H9 (cell line): ENCODE measurements at regions not wholly inside any gene's neighbourhood (a gene's known extent, or its start where the extent isn't known, plus 50 kb on each side); places are given as distances from the start of the nearest gene placed in this dataset.

Experiments
- DNase-seq: peaks from one replicate; pipeline ENCODE4 v3.0.0-alpha.2; 2017
- H2AFZ ChIP-seq: one replicate; pipeline ENCODE4 v1.6.1; 2013; ENCODE audit warnings: mild to moderate bottlenecking, low read length, control low read depth, moderate library complexity
- H2AK5ac ChIP-seq: 2 replicates; pipeline ENCODE4 v1.6.1; 2013; ENCODE audit warnings: low read length, control low read depth, mixed read lengths; ENCODE audit not compliant: insufficient read length
- H2BK120ac ChIP-seq: one replicate; pipeline ENCODE4 v1.6.1; 2013; ENCODE audit warnings: low read depth, mild to moderate bottlenecking, low read length, control low read depth, inconsistent platforms; ENCODE audit not compliant: poor library complexity, severe bottlenecking
- H2BK12ac ChIP-seq: 2 replicates; pipeline ENCODE4 v1.6.1; 2013; ENCODE audit warnings: low read length, control low read depth, mixed read lengths, low read depth; ENCODE audit not compliant: insufficient read length
- H2BK15ac ChIP-seq: 2 replicates; pipeline ENCODE4 v1.6.1; 2013; ENCODE audit warnings: low read depth, low read length, control low read depth
- H2BK20ac ChIP-seq: one replicate; pipeline ENCODE4 v1.6.1; 2013; ENCODE audit warnings: low read depth, mild to moderate bottlenecking, low read length, control low read depth, inconsistent platforms; ENCODE audit not compliant: poor library complexity, severe bottlenecking
- H2BK5ac ChIP-seq: 2 replicates; pipeline ENCODE4 v1.6.1; 2013; ENCODE audit warnings: low read length, control low read depth, mixed read lengths; ENCODE audit not compliant: insufficient read length
- H3K14ac ChIP-seq: 2 replicates; pipeline ENCODE4 v1.6.1; 2013; ENCODE audit warnings: low read length, control low read depth; ENCODE audit not compliant: insufficient read depth
- H3K18ac ChIP-seq: 2 replicates; pipeline ENCODE4 v1.6.1; 2013; ENCODE audit warnings: low read depth, mild to moderate bottlenecking, mixed read lengths, low read length, control low read depth; ENCODE audit not compliant: insufficient read length
- H3K23ac ChIP-seq: 2 replicates; pipeline ENCODE4 v1.6.1; 2013; ENCODE audit warnings: low read length, control low read depth, mixed read lengths, low read depth; ENCODE audit not compliant: insufficient read length
- H3K23me2 ChIP-seq: 2 replicates; pipeline ENCODE4 v1.6.1; 2013; ENCODE audit warnings: low read depth, mild to moderate bottlenecking, mixed read lengths, low read length, control low read depth; ENCODE audit not compliant: insufficient read length, poor library complexity, severe bottlenecking
- H3K27ac ChIP-seq: 2 replicates; pipeline ENCODE4 v1.5.1; 2013; ENCODE audit warnings: low read length, control low read depth, mixed read lengths, low read depth; ENCODE audit not compliant: insufficient read length
- H3K27me3 ChIP-seq: 2 replicates; pipeline ENCODE4 v1.6.1; 2013; ENCODE audit warnings: low read length, control low read depth, inconsistent platforms; ENCODE audit not compliant: insufficient read depth
- H3K4ac ChIP-seq: 2 replicates; pipeline ENCODE4 v1.6.1; 2013; ENCODE audit warnings: low read depth, mild to moderate bottlenecking, control low read depth, inconsistent platforms, low read length, moderate library complexity
- H3K4me1 ChIP-seq: 2 replicates; pipeline ENCODE4 v1.6.1; 2013; ENCODE audit warnings: low read length, control low read depth, inconsistent platforms; ENCODE audit not compliant: insufficient read depth
- H3K4me2 ChIP-seq: 2 replicates; pipeline ENCODE4 v1.6.1; 2013; ENCODE audit warnings: low read length, control low read depth, mixed read lengths; ENCODE audit not compliant: insufficient read length, insufficient read depth
- H3K56ac ChIP-seq: 2 replicates; pipeline ENCODE4 v1.6.1; 2013; ENCODE audit warnings: low read depth, mild to moderate bottlenecking, mixed read lengths, low read length, control low read depth; ENCODE audit not compliant: insufficient read length
- H3K79me1 ChIP-seq: 2 replicates; pipeline ENCODE4 v1.6.1; 2013; ENCODE audit warnings: low read depth, mild to moderate bottlenecking, moderate library complexity, low read length, control low read depth, inconsistent platforms; ENCODE audit not compliant: insufficient read depth, poor library complexity, severe bottlenecking
- H3K79me2 ChIP-seq: 2 replicates; pipeline ENCODE4 v1.6.1; 2013; ENCODE audit warnings: low read length, control low read depth, inconsistent platforms; ENCODE audit not compliant: insufficient read depth
- H3K9ac ChIP-seq: 2 replicates; pipeline ENCODE4 v1.6.1; 2013; ENCODE audit warnings: low read length, control low read depth, mixed read lengths; ENCODE audit not compliant: insufficient read length; ENCODE audit errors: extremely low read depth
- H3K9me3 ChIP-seq: one replicate; pipeline ENCODE4 v1.6.1; 2013; ENCODE audit warnings: low read depth, low read length, inconsistent platforms; ENCODE audit not compliant: control insufficient read depth
- H3T11ph ChIP-seq: one replicate; pipeline ENCODE4 v1.6.1; 2013; ENCODE audit warnings: mild to moderate bottlenecking, low read length, control low read depth, inconsistent platforms
- H4K20me1 ChIP-seq: one replicate; pipeline ENCODE4 v1.6.1; 2013; ENCODE audit not compliant: control insufficient read depth, insufficient read length, insufficient read depth
- H4K5ac ChIP-seq: 2 replicates; pipeline ENCODE4 v1.6.1; 2013; ENCODE audit warnings: low read depth, mild to moderate bottlenecking, mixed read lengths, low read length, control low read depth; ENCODE audit not compliant: insufficient read length
- H4K8ac ChIP-seq: replicated peaks from 2 replicates; pipeline ENCODE4 v1.6.1; 2013; ENCODE audit warnings: low read length, control low read depth, mixed read lengths, low read depth; ENCODE audit not compliant: insufficient read length
- H4K91ac ChIP-seq: 2 replicates; pipeline ENCODE4 v1.6.1; 2013; ENCODE audit warnings: low read depth, mild to moderate bottlenecking, moderate library complexity, mixed read lengths, low read length, control low read depth; ENCODE audit not compliant: insufficient read length
- H3K27ac Mint-ChIP-seq, 3 experiments: 2 replicates in 2 of 3; 3 replicates in 1 of 3; pipeline ENCODE4 v1.8.0; 2020 to 2021; ENCODE audit warnings: mixed read lengths in 3 of 3, mild to moderate bottlenecking in 1 of 3, moderate library complexity in 1 of 3
- H3K27me3 Mint-ChIP-seq: 2 replicates; pipeline ENCODE4 v1.8.0; 2021; ENCODE audit warnings: low read depth, mild to moderate bottlenecking, moderate library complexity, mixed read lengths
- H3K36me3 Mint-ChIP-seq, 3 experiments: 2 replicates in 2 of 3; 3 replicates in 1 of 3; pipeline ENCODE4 v1.8.0; 2020 to 2021; ENCODE audit warnings: low read depth in 3 of 3, mixed read lengths in 3 of 3; ENCODE audit not compliant: insufficient read depth in 1 of 3
- H3K4me1 Mint-ChIP-seq, 2 experiments: 2 replicates each; pipeline ENCODE4 v1.8.0; 2020; ENCODE audit warnings: mixed read lengths in 2 of 2
- H3K4me3 Mint-ChIP-seq, 2 experiments: 2 replicates in 1 of 2; 3 replicates in 1 of 2; pipeline ENCODE4 v1.8.0; 2020 to 2021; ENCODE audit warnings: mild to moderate bottlenecking in 2 of 2, mixed read lengths in 2 of 2, moderate library complexity in 1 of 2
- H3K9me3 Mint-ChIP-seq, 2 experiments: 2 replicates in 1 of 2; 3 replicates in 1 of 2; pipeline ENCODE4 v1.8.0; 2020; ENCODE audit warnings: mild to moderate bottlenecking in 2 of 2, mixed read lengths in 2 of 2, moderate library complexity in 1 of 2
- CTCF ChIP-seq: fragments of 200-600 bp; sonication (generic); conservative IDR thresholded peaks from 3 replicates; pipeline ENCODE4 v1.8.0; 2021; ENCODE audit warnings: antibody characterized with exemption, mild to moderate bottlenecking

GRCh38 chr2:235223011-235223410 is 270.8 kb upstream of the AGAP1 start:
- no peak overlapping the region for H3K9ac ChIP-seq
- TF ChIP-seq CTCF = no peak

More at GRCh38 chr2:235223011-235223410, 270.8 kb upstream of the AGAP1 start:
- Histone ChIP-seq H3K4ac (no peak overlapping the region), H3K56ac (no peak overlapping the region), H4K8ac (no peak overlapping the region), H2BK5ac (no peak overlapping the region), H4K91ac (no peak overlapping the region), H3T11ph (no peak overlapping the region), H4K20me1 (no peaks in the 10 kb centered on the region), H3K27me3 (no peaks in the 10 kb centered on the region), H2BK20ac (no peak overlapping the region), H2BK12ac (no peak overlapping the region), H3K23ac (no peak overlapping the region), H2BK120ac (no peak overlapping the region), H3K23me2 (no peaks in the 10 kb centered on the region), H4K5ac (no peak overlapping the region), H3K9me3 (no peaks in the 10 kb centered on the region), H3K79me2 (no peaks in the 10 kb centered on the region), H3K18ac (no peak overlapping the region), H3K27ac (no peak overlapping the region), H3K79me1 (no peaks in the 10 kb centered on the region), H3K4me1 (no peaks in the 10 kb centered on the region), H2BK15ac (no peak overlapping the region), H2AK5ac (no peak overlapping the region), H3K14ac (no peak overlapping the region), H3K4me2 (no peak overlapping the region), H2AFZ (no peak overlapping the region)
- Mint-ChIP-seq H3K4me1 (0 out of 4 replicates have a peak, but pooled peaks cover 0 to 4% of the 10 kb centered on the region in 2 experiments), H3K27me3 (peaks cover 24% of the 10 kb centered on the region), H3K4me3 (no peak overlapping the region), H3K27ac (no peak overlapping the region), H3K36me3 (no peaks in the 10 kb centered on the region), H3K9me3 (0 out of 5 replicates have a peak, but pooled peaks cover 0 to 4% of the 10 kb centered on the region in 2 experiments)
- DNase-seq = no peak
